Tongue (tissue), 1 donor: ENCODE measurements at regions not wholly inside any gene's neighbourhood (a gene's known extent, or its start where the extent isn't known, plus 50 kb on each side); places are given as distances from the start of the nearest gene placed in this dataset.
"Not testable (repeated sequence)": the region's sequence is repeated elsewhere in the genome, so short reads cannot be mapped to it uniquely, and the experiment has no call there.

ENCODE experiments used
- DNase-seq: peaks from one replicate; pipeline ENCODE4 v3.0.0-alpha.2; 2015

DNA sequence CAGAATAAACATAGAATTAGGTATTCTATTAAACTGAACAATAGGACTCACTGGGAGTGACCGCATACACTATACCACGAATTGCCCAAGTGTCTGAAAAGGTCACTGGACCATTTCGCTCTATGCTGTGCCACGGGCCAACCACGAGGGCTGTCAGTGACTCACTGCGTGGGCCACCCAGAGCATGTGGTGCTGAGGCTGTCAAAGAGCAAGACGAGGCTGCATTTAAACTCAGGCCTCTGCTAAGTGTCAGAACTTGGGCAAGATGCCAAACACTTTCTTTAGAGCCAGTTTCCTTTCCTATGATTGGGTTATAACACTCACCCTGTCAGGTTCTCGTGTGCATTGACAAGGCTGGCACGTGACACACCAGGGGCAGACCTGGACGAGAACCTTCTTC, 97.5 kb downstream of the SH3YL1 start:
- peak; percentile 28 for DNase-seq

DNA sequence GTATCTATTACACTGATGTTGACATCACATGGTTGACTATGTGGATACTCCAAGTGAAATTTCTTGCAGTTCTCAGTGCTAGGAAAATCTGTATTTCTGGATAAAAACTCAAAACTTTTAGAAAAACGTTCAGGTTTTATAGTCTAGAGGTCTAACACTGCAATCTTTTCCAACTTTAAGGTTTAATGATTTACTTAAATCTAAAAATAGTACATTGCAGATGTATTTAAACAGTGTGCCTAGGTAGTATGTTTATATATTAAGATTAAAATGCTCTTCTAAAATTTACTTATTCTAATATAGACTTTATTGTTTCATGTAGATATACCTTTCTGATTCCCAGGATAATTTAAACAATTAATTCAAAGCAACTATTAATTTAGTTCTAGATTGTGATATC, 98.3 kb downstream of the SH3YL1 start:
- DNase-seq = no peak

DNA sequence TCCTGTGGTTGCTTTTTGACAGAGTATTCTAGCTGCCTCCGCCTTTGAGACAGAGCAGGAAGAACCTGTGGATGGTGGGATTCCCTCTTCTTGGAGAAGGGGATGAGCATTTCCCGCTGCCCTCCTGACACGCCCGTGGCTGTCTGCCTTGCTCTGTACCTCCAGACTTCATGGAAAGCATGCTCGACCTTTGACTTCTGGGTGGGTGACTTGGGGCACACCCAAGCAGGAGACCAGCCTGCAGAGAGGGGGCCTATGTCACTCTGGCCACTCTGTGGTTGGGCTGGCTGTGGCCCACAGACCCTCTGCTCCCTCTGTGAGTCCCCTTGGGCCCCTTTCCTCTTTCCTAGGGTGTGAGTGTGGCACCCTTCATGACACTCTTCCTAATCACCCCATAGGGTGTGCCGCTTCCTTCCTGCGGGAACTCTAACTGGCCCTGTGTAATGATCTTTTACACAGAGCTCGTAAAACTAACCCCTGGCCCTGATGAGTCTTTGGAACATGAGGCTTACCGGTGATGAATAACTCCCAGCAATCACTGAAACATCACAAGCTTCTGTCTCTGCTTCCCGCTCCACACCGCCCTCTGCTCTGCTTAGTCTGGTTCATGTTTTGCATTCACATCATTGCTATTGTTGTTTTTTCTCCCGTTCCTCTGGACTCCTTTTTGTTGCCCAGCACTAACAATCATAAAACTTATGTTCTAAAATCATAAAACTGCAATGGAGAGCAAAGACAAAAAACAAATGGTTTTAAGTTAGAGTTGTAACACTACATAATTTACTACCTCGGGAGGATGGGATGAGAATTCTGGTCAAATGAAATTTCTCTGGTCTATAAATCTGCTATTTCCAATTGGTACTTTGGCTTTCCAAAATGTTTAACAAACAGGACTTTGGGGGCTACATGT, 101.1 kb downstream of the SH3YL1 start:
- DNase-seq = no peak

DNA sequence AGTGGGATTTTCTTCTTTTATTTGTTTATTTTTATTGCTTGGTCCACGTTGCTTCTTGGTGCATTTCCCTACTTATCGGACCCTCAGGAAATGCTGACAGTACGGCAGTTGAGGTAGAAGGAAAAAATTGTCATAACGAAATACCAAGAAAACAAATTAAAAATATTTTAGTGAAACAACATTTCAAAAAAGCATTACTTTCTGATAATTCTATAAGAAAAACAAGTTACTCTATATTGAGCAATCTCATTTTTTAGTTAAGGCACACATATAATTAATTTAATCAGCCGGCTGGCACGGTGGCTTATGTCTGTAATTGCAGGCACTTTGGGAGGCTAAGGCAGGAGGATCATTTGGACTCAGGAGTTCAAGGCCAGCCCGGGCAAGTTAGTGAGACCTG, 102.1 kb downstream of the SH3YL1 start:
- no peak for DNase-seq

DNA sequence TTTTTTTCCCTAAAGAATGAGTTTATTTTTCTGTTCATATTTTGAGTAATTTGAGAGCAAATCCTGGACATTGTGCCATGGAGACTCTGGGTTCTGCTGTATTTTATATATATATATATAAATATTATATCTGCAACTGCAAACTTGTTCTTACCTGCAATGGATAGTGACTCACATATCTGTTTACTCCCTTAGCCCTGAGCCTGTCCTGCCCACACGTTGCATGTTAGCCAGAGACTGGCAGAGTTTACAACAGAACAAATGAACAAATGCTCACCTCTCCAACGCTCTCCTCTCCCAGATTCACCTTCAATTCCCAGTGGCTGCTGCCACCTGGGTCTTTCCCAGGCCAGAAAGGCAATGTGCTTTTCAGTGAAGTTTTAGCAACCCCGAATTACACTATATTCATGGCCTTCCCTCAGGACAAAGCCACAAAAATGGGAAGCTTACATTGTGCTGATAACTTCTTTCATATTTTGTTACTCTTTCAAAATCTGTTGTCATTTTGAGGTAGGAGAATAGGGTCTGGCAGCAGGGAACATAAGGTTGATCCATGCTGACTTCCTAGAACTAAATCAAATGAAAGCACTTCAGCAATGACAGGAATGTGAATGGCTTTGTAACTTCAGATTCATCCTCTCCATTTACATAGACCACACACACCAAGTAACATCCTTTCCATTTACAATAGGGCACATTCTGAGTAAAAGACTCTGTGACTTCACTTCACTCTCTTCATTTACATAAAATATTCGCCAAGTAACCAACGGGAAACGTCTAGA, 105.4 kb upstream of the FAM110C start:
- no peak for DNase-seq

DNA sequence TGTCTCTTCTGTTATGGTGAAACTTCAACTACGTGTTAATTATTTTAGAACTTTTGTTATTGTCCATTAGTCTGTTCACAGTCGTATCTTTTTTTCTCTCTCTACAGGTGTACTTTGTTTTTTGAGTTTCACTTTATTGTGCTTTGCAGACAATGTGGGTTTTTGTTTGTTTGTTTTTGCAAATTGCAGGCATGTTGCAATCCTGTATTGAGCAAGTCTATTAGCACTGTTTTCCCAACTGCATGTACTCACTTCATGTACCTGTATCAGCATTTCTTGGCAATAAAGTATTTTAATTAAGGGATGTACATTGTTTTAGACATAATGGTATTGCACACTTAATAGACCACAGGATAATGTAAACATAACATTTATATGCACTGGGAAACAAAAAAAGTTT, 99.1 kb upstream of the FAM110C start:
- no peak for DNase-seq

DNA sequence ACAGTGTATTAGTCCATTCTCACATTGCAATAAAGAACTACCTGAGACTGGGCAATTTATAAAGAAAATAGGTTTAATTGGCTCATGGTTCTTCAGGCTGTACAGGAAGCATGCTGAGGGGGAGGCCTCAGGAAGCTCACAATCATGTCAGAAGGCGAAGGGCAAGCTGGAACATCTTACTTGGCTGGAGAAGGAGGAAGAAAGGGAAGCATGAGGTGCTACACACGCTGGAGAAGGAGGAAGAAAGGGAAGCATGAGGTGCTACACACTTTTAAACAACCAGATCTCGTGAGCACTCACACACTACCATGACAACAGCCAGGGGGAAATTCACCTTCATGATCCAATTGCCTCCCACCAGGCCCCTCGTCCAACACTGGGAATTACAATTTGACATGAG, 95.3 kb upstream of the FAM110C start:
- DNase-seq = no peak

DNA sequence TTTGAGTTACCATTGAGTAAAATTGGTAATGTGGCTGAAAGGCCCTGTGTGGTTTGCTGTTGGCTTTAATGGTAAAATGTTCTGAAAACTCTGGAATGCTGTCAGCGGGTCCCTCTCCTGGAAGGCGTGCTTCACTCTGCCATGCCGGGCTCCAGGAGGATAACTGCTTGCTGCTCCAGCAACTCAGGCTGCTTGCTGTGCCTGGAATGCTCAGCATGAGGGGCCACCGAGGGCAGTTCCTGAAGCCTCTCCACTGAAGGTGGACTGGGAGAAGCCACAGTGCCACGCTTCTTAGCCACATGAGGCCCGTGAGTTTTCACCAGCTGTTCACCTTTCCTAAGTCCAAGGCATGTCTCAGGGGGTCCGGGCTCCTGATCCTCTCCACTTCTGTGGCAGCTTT, 90.4 kb upstream of the FAM110C start:
- DNase-seq = no peak

DNA sequence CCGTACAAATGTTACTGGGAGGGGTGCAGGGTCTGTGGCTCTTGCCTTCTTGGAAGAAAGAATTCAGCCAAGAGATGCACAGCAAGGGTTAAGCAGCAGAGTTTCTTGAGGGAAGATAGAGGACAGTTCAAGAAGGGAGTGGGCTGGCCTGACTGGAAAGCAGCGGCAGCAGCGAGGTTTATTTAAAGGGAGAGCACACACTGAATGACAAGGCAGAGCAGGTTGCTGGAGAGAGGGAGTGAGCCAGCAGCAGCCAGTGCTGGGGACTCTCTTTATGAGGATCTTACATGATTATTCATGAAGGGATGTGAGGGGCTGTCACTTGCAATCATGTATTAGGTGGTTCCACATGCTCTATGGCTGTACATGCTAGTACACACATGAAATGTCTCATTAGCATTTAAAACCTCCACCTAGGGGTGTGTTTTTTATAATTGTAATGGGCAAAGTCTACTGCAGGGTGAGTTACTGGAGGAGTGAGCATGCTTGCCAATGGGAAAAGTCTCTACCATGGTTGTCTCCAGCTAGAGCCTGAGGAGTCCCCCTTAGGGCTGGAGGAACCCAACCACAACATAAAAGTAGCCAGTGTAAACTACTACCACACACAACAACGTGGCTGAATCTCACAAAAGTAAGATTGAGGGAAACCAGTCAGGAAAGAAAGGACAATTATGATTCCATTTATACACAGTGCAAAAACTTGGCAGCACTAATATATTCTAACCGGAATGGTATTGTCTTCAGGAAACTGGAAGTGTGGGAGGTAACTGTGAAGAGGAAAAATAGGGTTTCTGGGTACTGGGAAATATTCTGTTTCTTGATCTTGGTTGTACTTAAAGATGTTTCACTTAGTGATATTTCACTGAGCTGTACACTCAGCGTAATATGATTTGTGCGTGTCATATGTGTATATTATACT, 87.6 kb upstream of the FAM110C start:
- peak; percentile 41 for DNase-seq

DNA sequence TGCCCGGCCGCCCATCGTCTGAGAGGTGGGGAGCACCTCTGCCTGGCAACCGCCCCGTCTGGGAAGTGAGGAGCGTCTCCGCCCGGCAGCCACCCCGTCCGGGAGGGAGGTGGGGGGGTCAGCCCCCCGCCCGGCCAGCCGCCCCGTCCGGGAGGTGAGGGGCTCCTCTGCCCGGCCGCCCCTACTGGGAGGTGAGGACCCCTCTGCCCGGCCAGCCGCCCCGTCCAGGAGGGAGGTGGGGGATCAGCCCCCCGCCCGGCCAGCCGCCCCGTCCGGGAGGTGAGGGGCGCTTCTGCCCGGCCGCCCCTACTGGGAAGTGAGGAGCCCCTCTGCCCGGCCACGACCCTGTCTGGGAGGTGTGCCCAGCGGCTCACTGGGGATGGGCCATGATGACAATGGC, 80.5 kb upstream of the FAM110C start:
- not testable (repeated sequence) for DNase-seq

DNA sequence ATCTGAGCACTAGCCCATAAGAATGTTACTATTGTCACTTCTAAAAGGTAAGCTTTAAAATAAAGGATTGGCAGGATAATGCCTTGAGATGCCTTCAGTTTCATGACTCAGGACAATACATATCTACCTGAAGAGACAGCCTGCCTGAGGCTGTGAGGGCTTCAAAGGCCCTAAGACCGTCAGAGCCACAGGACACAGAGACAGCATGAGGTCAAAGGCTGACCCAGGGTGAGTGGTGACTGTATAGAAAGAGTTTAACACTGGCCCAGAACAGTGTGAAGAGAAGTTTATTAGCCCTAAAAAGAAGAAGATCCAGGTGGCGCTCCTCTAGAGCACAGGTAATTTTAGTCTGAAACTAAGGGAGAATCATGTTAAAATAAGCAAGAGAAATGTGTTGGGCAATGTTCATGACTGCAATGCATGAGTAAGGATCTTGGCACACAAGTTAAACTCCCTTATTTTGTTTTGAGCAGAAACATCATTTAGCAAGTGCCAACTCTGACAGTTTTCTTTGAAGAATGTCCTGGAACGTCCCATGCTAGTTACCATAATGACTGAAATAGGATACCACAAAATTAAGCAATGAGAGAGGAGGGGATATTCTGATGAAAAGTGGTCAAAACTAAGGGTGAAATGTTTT, 78.1 kb upstream of the FAM110C start:
- no peak for DNase-seq

DNA sequence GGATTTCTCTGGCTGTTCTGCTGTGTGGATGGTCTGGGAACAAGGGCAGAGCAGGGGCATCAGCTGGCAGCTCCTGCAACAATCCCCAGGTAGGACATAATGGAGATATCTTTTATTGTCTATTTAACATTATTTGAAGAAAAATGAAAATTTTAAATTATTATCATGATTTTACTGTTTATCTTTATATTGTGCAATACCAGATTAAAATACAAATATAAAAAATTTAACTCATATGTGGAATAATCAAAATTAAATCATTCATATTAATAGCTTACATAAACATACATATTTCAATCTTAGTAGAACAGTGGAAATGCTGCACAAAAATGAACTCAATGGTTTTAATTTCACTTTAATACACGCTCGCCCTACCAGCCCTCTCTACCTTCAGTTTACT, 70.6 kb upstream of the FAM110C start:
- DNase-seq = no peak

DNA sequence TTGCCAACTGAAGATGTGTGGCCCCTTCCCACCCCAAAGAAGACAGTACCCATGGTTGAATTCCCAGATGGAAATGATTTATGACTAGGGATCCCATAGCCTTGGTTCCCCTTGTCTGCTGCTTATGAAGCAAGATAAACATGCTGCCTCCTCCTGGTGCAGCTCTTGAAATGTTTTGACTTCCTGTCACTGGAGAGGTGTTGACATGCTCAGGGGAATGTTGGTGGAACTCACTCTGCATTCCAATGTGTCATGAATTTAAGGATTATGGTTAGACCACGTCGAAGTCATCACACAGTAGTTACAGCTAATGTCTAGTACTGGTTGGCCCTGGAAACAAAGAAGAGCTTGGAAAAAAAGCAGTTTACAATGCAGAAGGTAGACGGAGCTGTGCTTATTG, 69.0 kb upstream of the FAM110C start:
- DNase-seq = no peak

DNA sequence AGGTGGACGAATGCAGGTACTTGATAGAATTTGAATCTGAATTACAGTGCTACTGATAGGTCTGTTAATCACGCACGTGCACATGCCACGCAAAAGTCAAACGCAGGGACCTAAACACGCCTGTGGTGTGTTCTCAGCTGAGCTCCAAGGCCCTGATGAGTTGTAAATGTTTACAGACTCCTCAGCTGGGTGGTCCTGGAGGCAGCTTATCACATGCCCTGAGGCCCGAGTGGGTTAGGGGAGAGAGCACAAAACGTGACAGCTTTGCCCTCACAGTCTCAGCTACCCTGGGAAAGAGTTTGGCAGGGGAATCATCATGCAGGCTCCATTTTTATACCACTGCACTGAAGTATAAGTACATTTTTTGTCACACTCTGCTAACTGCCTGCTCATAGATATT, 68.3 kb upstream of the FAM110C start:
- no peak for DNase-seq

DNA sequence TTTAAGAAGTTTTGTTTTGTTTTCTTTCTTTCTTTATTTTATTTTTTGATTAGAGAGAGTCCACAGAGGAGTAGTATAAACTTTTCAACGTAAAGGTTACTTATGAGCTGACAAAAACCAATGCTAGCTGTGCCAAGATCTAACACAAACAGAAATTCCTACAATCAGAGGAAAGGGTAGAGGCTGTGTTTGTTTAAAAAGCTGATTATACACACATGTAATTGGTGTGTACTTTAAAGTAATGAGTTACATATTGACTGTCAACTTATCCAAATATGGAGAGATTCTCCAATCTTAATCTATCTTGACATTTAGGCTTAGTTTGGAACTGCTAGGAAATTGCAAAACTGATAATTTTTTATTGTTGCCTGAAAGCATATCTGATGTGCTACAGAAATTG, 63.7 kb upstream of the FAM110C start:
- no peak for DNase-seq

DNA sequence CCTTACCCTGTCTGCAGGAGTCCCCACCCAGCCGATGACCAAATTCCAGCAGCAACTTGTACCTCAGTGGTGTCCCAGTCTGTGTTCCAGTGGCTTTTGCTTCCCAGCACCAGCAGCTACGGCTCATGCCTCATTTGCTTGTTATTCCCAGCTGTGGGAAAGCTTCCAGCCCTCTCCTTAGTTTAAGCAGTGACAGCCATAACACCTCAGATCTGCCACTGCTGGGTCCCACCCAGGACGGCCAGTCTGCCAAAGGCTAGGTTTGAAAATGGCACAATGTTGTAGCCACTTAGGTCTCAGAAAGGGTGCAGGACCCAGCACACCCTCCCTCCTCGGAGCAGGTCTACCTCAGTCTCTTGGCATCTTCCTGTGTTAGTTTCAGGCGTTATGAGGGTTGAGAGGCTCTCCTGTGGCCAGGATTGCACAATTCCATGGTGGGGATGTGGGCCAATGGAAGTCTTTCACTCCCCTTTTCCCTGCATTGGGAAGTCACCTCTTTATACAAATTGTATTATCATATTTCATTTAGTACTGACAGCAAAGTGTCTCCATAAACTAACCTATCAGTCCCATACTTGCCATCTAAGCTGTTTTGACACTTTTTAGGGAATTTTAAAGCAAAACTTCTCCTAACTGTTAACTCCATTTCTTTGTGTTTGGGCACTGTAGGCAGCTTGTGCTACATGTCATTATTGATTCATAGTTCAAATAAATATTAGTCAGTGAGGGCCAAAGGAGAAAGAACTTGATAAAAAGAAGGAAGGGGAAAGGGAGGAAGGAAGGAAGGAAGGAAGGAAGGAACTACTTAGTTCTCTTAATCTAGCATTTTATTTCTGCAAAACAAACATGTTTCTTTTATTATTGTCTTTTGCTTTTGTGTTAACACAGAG, 62.9 kb upstream of the FAM110C start:
- no peak for DNase-seq

DNA sequence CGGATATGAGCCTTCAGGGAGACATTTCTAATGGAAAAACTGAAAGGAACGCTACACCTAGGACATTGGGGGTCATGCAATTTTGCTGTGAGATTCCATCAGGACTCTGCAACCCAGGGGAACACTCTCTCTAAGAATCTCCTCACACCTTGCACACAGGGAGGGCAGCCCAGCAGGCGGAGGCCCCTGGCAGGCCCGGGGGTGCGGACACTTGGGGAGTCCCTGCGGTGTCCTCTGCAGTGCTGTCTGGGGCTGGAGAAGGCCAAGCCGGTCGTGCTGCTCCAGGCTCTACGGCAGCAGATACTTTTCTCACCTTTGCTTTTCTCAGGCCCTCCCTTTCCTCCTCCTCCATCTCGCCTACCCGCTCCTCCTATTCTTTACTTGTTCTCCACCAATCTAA, 54.7 kb upstream of the FAM110C start:
- DNase-seq = no peak
